Activated CD4-positive, alpha-beta memory T cell treated with anti-CD3 and anti-CD28 coated beads, Interleukin-2, amount 10 ng/mL, durations not matched to agents 7 days and 5 days (primary cell): ENCODE measurements at regions not wholly inside any gene's neighbourhood (a gene's known extent, or its start where the extent isn't known, plus 50 kb on each side); places are given as distances from the start of the nearest gene placed in this dataset.

Experiments used
- CTCF ChIA-PET: fragments of 350-600 bp; sonication (Branson Sonifier 250); formaldehyde crosslinking; loops from one replicate; lab custom pipeline; 2021; ENCODE audit warnings: antibody characterized with exemption, inconsistent platforms; lab: Charles Lee
- POLR2A ChIA-PET: fragments of 350-600 bp; sonication (Branson Sonifier 250); formaldehyde crosslinking; loops from one replicate; lab custom pipeline; 2021; ENCODE audit warnings: antibody characterized with exemption; lab: Charles Lee
- DNase-seq: peaks from one replicate; pipeline ENCODE4 v3.0.0-alpha.2; 2020
- H3K27ac Mint-ChIP-seq: one replicate; pipeline ENCODE4 v1.8.0; 2021; ENCODE audit warnings: mild to moderate bottlenecking, mixed read lengths
- H3K27me3 Mint-ChIP-seq: one replicate; pipeline ENCODE4 v1.8.0; 2021; ENCODE audit warnings: mixed read lengths
- H3K36me3 Mint-ChIP-seq: one replicate; pipeline ENCODE4 v1.8.0; 2021; ENCODE audit warnings: low read depth, mixed read lengths
- H3K4me1 Mint-ChIP-seq: one replicate; pipeline ENCODE4 v1.8.0; 2021; ENCODE audit warnings: mixed read lengths
- H3K4me3 Mint-ChIP-seq: one replicate; pipeline ENCODE4 v1.8.0; 2021; ENCODE audit warnings: mild to moderate bottlenecking, mixed read lengths
- H3K9me3 Mint-ChIP-seq: one replicate; pipeline ENCODE4 v1.8.0; 2021; ENCODE audit warnings: mixed read lengths

DNA sequence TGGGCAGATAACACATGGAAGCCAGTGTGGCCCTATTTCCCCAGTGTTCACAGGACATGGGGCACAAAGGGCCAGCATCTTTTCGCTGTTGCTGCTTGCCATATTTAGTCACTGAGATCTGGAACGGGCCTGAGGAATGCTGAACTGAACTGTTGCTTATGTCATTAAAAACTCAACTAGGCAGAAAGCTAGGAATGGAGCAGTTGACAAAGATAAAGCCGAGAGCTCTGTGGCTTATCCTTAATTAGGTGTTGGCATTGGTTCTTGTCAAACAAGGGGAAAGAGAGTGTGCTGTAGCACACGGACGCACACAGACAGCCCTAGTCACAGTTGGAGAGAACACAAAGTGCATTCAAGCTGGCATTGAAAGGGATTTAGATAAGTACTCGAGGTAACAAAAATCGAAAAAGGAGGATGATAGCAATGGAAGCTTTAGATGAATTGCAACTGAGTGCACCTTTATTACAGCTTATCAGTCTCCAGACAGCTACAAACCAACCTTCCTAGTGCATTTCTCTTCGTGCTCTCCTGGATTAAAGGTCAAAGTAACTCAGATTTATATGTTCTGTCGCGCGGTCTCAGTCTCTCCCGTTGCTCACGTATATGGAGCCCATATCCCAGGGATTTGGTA is 450.2 kb upstream of the ZNF608 start:
- no peak for DNase-seq
- Mint-ChIP-seq H3K27me3 (no peaks in the 10 kb centered on the region), H3K4me3 (no peak overlapping the region), H3K27ac (no peak overlapping the region), H3K4me1 (no peaks in the 10 kb centered on the region), H3K9me3 (no peaks in the 10 kb centered on the region), H3K36me3 (no peaks in the 10 kb centered on the region)
- ChIA-PET POLR2A (no interaction called here), CTCF (no interaction called here)

- Mint-ChIP-seq H3K9me3 (no peaks in the 10 kb centered on the region), H3K27ac (no peak overlapping the region), H3K27me3 (no peaks in the 10 kb centered on the region), H3K4me1 (no peaks in the 10 kb centered on the region), H3K36me3 (no peaks in the 10 kb centered on the region), H3K4me3 (no peak overlapping the region)
- POLR2A ChIA-PET: no interaction called here
- CTCF ChIA-PET: interaction anchor here (0.6 kb wide), 1 partner anchor 71 kb away, joined by 3 read pairs; no protein-coding TSS in a partner anchor
- DNase-seq: no peak
Measured at GRCh38 chr5:125197321-125197720, 450.9 kb upstream of the ZNF608 start.

DNA sequence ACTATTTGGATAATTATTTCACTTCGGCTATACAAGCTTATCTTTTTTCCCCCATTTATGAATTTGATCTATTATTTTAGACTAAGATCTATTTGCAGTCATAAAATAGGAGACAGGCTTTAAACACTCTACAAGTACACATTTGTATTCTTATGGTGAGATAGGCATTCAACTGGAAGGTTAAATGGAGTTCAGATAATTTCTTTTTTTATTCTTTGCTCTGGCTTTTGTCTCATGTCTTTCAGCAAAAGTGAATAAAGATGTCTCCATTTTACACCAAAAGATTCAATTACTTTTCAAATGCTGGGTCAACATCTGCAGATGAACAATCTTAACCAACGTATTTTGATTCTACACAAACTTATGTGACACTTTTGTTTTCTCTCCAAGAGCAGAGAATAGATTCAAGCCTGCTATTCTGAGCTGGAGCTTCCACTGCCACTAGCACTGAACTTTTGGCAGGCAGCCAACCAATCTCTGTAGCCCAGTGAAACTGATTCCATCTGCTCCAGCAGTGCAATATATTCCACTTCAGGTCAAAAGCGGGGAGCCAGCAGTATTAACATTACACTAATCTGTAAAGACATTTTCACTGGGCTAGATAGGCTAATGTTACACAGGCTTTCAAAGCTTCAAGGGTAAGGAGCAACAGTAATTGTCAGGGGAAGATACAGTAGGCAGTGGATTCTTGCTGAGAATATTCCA is 452.0 kb upstream of the ZNF608 start:
- no peaks in the 10 kb centered on the region for H3K4me1 Mint-ChIP-seq
- no peaks in the 10 kb centered on the region for H3K27me3 Mint-ChIP-seq
- no peaks in the 10 kb centered on the region for H3K9me3 Mint-ChIP-seq
- H3K36me3 Mint-ChIP-seq: no peaks in the 10 kb centered on the region
- POLR2A ChIA-PET: no interaction called here
- no peak overlapping the region for H3K27ac Mint-ChIP-seq
- CTCF ChIA-PET: no interaction called here
- H3K4me3 Mint-ChIP-seq: no peak overlapping the region
- DNase-seq: no peak

GRCh38 chr5:125199373-125199772 is 452.9 kb upstream of the ZNF608 start:
- no peak overlapping the region for H3K27ac Mint-ChIP-seq
- DNase-seq: no peak
- H3K4me3 Mint-ChIP-seq: no peak overlapping the region
- no peaks in the 10 kb centered on the region for H3K4me1 Mint-ChIP-seq
- POLR2A ChIA-PET: no interaction called here
- H3K27me3 Mint-ChIP-seq: no peaks in the 10 kb centered on the region
- no peaks in the 10 kb centered on the region for H3K36me3 Mint-ChIP-seq
- no peaks in the 10 kb centered on the region for H3K9me3 Mint-ChIP-seq
- CTCF ChIA-PET: no interaction called here

GRCh38 chr5:125199968-125200865 is 453.8 kb upstream of the ZNF608 start:
- no peak overlapping the region for H3K27ac Mint-ChIP-seq
- no peak overlapping the region for H3K4me3 Mint-ChIP-seq
- H3K27me3 Mint-ChIP-seq: no peaks in the 10 kb centered on the region
- H3K9me3 Mint-ChIP-seq: no peaks in the 10 kb centered on the region
- DNase-seq: no peak
- POLR2A ChIA-PET: no interaction called here
- no peaks in the 10 kb centered on the region for H3K36me3 Mint-ChIP-seq
- CTCF ChIA-PET: no interaction called here
- no peaks in the 10 kb centered on the region for H3K4me1 Mint-ChIP-seq

DNA sequence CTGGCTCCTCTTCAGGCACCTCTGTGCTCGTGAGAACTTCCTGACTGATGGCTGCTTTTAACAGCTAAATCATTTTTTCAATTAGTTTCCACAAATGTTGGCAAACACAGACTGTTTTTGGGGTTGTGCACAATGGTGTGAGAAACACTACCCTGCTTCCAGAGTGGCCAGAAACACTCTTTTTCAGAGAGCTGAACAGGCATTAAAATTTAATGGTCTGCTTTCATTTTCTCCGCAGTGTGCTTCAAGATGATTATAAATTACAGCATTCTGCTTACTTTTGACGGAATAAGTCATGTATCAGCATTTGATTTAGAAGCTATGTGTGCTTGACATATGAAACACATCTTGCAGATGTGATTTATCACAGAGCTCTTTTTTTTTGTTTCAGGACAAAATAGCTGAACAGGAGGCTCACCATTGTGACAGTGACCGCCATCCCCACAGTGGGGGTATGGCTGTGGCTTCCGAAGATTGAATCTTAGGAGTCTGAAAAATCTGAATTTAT is 454.5 kb upstream of the ZNF608 start:
- no peak overlapping the region for H3K27ac Mint-ChIP-seq
- ChIA-PET CTCF (no interaction called here), POLR2A (no interaction called here)
- no peaks in the 10 kb centered on the region for H3K36me3 Mint-ChIP-seq
- H3K4me3 Mint-ChIP-seq: no peak overlapping the region
- H3K27me3 Mint-ChIP-seq: no peaks in the 10 kb centered on the region
- no peaks in the 10 kb centered on the region for H3K4me1 Mint-ChIP-seq
- DNase-seq: no peak
- H3K9me3 Mint-ChIP-seq: no peaks in the 10 kb centered on the region

GRCh38 chr5:125201446-125202052 is 455.1 kb upstream of the ZNF608 start:
- CTCF ChIA-PET: no interaction called here
- Mint-ChIP-seq H3K9me3 (no peaks in the 10 kb centered on the region), H3K4me3 (no peak overlapping the region), H3K27ac (no peak overlapping the region), H3K36me3 (no peaks in the 10 kb centered on the region), H3K27me3 (no peaks in the 10 kb centered on the region), H3K4me1 (no peaks in the 10 kb centered on the region)
- no peak for DNase-seq
- POLR2A ChIA-PET: no interaction called here

GRCh38 chr5:125202353-125202752 is 455.9 kb upstream of the ZNF608 start:
- no peak for DNase-seq
- Mint-ChIP-seq H3K9me3 (no peaks in the 10 kb centered on the region), H3K4me3 (no peak overlapping the region), H3K4me1 (no peaks in the 10 kb centered on the region), H3K27ac (no peak overlapping the region), H3K27me3 (no peaks in the 10 kb centered on the region), H3K36me3 (no peaks in the 10 kb centered on the region)
- ChIA-PET POLR2A (no interaction called here), CTCF (no interaction called here)

DNA sequence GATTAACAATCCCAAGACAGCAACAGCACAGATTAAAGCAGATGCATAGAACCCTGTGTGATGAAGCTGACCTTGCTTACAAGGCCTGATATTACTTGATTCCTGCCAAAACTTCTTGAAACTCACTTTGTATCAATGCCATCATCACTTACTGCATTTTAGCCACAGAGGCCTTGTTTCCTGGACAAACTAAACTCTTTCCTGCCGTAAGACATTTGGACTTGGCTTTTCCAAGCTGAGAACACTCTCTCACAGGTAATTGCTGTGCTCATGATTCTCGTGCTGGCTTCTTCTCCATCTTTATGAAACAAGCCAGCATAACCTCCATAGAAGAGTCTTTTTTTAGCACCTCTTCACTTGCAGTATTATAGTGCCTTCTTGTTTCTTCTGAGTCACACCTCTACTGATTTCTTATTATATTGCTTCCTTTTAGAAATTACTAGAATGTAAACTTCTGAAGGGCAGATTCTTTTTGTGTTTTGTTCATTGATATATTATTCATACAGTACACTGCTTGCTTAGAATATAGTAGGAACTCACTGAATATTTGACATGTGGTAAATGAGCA is 456.5 kb upstream of the ZNF608 start:
- H3K4me3 Mint-ChIP-seq: no peak overlapping the region
- no peaks in the 10 kb centered on the region for H3K9me3 Mint-ChIP-seq
- H3K36me3 Mint-ChIP-seq: no peaks in the 10 kb centered on the region
- H3K27ac Mint-ChIP-seq: no peak overlapping the region
- CTCF ChIA-PET: no interaction called here
- no peaks in the 10 kb centered on the region for H3K27me3 Mint-ChIP-seq
- POLR2A ChIA-PET: no interaction called here
- no peaks in the 10 kb centered on the region for H3K4me1 Mint-ChIP-seq
- DNase-seq: no peak

GRCh38 chr5:125203912-125204311 is 457.5 kb upstream of the ZNF608 start:
- H3K27ac Mint-ChIP-seq: no peak overlapping the region
- no peak for DNase-seq
- ChIA-PET CTCF (no interaction called here), POLR2A (no interaction called here)
- no peaks in the 10 kb centered on the region for H3K4me1 Mint-ChIP-seq
- no peaks in the 10 kb centered on the region for H3K9me3 Mint-ChIP-seq
- no peaks in the 10 kb centered on the region for H3K27me3 Mint-ChIP-seq
- H3K4me3 Mint-ChIP-seq: no peak overlapping the region
- no peaks in the 10 kb centered on the region for H3K36me3 Mint-ChIP-seq

GRCh38 chr5:125205601-125206225 is 459.3 kb upstream of the ZNF608 start:
- H3K27ac Mint-ChIP-seq: no peak overlapping the region

GRCh38 chr5:125207856-125208255 is 461.4 kb upstream of the ZNF608 start:
- H3K9me3 Mint-ChIP-seq: no peaks in the 10 kb centered on the region
- DNase-seq: no peak
- H3K4me3 Mint-ChIP-seq: no peak overlapping the region
- H3K27me3 Mint-ChIP-seq: no peaks in the 10 kb centered on the region
- H3K4me1 Mint-ChIP-seq: no peaks in the 10 kb centered on the region
- POLR2A ChIA-PET: no interaction called here
- no peak overlapping the region for H3K27ac Mint-ChIP-seq
- no peaks in the 10 kb centered on the region for H3K36me3 Mint-ChIP-seq
- CTCF ChIA-PET: no interaction called here

More at GRCh38 chr5:125205601-125206225, 459.3 kb upstream of the ZNF608 start:
- DNase-seq: no peak
- H3K9me3 Mint-ChIP-seq: no peaks in the 10 kb centered on the region
- ChIA-PET CTCF (no interaction called here), POLR2A (no interaction called here)
- no peaks in the 10 kb centered on the region for H3K4me1 Mint-ChIP-seq
- no peaks in the 10 kb centered on the region for H3K36me3 Mint-ChIP-seq
- H3K27me3 Mint-ChIP-seq: no peaks in the 10 kb centered on the region
- no peak overlapping the region for H3K4me3 Mint-ChIP-seq
